ENCODE measurements at regions not wholly inside any gene's neighbourhood (a gene's known extent, or its start where the extent isn't known, plus 50 kb on each side); places are given as distances from the start of the nearest gene placed in this dataset.

DNA sequence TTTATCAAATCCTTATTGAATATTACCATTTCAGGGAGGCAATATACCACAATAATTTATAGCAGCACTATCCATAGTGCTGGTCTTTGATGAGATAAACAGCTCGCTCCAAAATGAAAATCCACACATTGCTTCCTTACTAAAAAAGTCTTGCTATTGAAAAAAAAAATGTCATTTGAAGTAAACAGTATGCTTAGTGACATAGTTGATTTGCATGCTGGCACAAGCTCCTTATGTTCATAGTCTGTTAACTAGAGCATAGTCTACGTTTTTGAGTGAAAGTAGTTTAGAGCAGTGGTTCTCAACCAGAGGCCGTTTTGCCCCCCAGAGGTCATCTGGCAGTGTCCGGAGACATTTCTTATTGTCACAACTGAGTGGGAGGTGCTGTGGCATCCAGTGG lies 249.4 kb upstream of the PDZRN3 start:
- no peaks in the 10 kb centered on the region for H3K9me3 ChIP-seq (ENCODE audit: control insufficient read depth in 3 of 3, low read length in 3 of 3)
- no peak overlapping the region for H3K4me3 ChIP-seq (ENCODE audit: low read length in 3 of 3)
- no peaks in the 10 kb centered on the region for H3K36me3 ChIP-seq (ENCODE audit: control insufficient read depth in 3 of 3, insufficient read depth in 3 of 3, low read length in 3 of 3)
- no peaks in the 10 kb centered on the region for H3K4me1 ChIP-seq (ENCODE audit: control insufficient read depth in 3 of 3, insufficient read depth in 3 of 3, low read length in 3 of 3)
- no peak overlapping the region for H3K9ac ChIP-seq (ENCODE audit: low read depth in 1 of 3, low read length in 3 of 3)
- H3K27ac ChIP-seq (ENCODE audit: low read depth, low read length) = no peak overlapping the region
- H3K27me3 ChIP-seq (ENCODE audit: control insufficient read depth in 3 of 3, insufficient read depth in 3 of 3, low read length in 3 of 3) = no peaks in the 10 kb centered on the region

- H3K4me1 ChIP-seq (ENCODE audit: control insufficient read depth in 3 of 3, insufficient read depth in 3 of 3, low read length in 3 of 3) = no peaks in the 10 kb centered on the region
- H3K27me3 ChIP-seq (ENCODE audit: control insufficient read depth in 3 of 3, insufficient read depth in 3 of 3, low read length in 3 of 3) = no peaks in the 10 kb centered on the region
- H3K4me3 ChIP-seq (ENCODE audit: low read length in 3 of 3) = no peak overlapping the region
- H3K27ac ChIP-seq (ENCODE audit: low read depth, low read length) = no peak overlapping the region
- no peaks in the 10 kb centered on the region for H3K9me3 ChIP-seq (ENCODE audit: control insufficient read depth in 3 of 3, low read length in 3 of 3)
- no peak overlapping the region for H3K9ac ChIP-seq (ENCODE audit: low read depth in 1 of 3, low read length in 3 of 3)
- H3K36me3 ChIP-seq (ENCODE audit: control insufficient read depth in 3 of 3, insufficient read depth in 3 of 3, low read length in 3 of 3) = no peaks in the 10 kb centered on the region
Measured at GRCh38 chr3:73868688-73869315, 244.1 kb upstream of the PDZRN3 start.

DNA sequence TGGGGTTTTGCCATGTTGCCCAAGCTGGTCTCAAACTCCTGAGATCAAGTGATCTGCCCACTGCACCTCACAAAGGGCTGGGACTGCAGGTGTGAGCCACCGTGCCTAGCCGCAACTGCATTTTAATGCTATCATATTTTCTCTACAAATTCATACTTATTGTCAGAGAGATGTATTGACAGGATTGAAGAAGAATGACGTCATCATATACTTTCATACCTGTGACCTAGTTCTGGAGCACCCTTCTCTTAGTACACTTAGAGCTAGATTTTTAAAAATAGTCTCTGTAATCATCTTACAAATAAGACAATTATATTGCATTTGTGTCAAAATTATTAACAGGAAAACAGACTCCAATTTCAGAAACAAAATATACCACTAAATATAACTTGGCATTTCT lies 242.8 kb upstream of the PDZRN3 start:
- no peaks in the 10 kb centered on the region for H3K36me3 ChIP-seq (ENCODE audit: control insufficient read depth in 3 of 3, insufficient read depth in 3 of 3, low read length in 3 of 3)
- no peak overlapping the region for H3K27ac ChIP-seq (ENCODE audit: low read depth, low read length)
- no peaks in the 10 kb centered on the region for H3K4me1 ChIP-seq (ENCODE audit: control insufficient read depth in 3 of 3, insufficient read depth in 3 of 3, low read length in 3 of 3)
- H3K4me3 ChIP-seq (ENCODE audit: low read length in 3 of 3) = no peak overlapping the region
- H3K27me3 ChIP-seq (ENCODE audit: control insufficient read depth in 3 of 3, insufficient read depth in 3 of 3, low read length in 3 of 3) = no peaks in the 10 kb centered on the region
- no peaks in the 10 kb centered on the region for H3K9me3 ChIP-seq (ENCODE audit: control insufficient read depth in 3 of 3, low read length in 3 of 3)
- H3K9ac ChIP-seq (ENCODE audit: low read depth in 1 of 3, low read length in 3 of 3) = no peak overlapping the region

DNA sequence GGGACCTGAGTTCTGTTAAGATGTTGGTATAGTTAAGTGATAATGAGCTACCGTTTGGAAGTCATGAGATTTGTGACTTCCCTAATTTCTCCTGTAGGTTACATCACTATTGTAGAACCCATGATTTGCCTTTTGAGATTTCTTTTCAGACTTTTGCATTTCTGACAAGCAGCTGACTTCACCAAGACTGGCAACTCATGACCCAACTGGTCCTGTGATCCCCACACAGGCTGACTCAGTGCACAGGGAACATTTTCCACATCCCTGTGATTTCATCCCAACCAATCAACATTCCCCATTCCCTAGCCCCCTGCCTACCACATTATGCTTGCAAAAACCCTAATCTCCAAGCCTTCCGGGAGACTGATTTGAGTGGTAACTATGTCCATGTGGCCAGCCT lies 242.1 kb upstream of the PDZRN3 start:
- Histone ChIP-seq H3K36me3 (ENCODE audit: control insufficient read depth in 3 of 3, insufficient read depth in 3 of 3, low read length in 3 of 3) (no peaks in the 10 kb centered on the region), H3K4me1 (ENCODE audit: control insufficient read depth in 3 of 3, insufficient read depth in 3 of 3, low read length in 3 of 3) (no peaks in the 10 kb centered on the region), H3K9me3 (ENCODE audit: control insufficient read depth in 3 of 3, low read length in 3 of 3) (no peaks in the 10 kb centered on the region), H3K4me3 (ENCODE audit: low read length in 3 of 3) (no peak overlapping the region), H3K27ac (ENCODE audit: low read depth, low read length) (no peak overlapping the region), H3K9ac (ENCODE audit: low read depth in 1 of 3, low read length in 3 of 3) (no peak overlapping the region), H3K27me3 (ENCODE audit: control insufficient read depth in 3 of 3, insufficient read depth in 3 of 3, low read length in 3 of 3) (no peaks in the 10 kb centered on the region)

DNA sequence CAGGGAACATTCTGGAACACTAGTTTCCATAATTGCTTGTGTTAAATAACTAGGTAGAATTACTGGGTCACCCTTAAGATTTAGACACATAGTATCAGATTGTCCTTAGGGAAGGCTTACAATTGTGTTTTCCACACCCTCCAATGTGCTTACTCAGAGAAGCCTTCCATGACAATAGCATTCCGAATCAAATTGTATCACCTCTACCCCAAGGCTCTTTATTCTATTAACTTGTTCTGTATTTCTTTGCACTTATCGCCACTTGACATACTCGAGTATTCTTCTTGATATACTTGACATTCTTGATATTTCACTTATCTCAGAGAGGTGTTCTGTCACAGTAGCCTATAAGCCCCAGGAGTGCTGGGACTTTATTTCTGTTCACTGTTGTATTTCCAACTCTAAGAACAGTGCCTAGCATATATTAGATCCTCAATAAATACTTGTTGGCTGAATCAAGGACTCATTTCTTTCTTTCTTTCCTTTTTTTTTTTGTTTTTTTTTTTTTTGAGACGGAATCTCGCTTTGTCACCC lies 238.9 kb upstream of the PDZRN3 start:
- Histone ChIP-seq H3K36me3 (ENCODE audit: control insufficient read depth in 3 of 3, insufficient read depth in 3 of 3, low read length in 3 of 3) (no peaks in the 10 kb centered on the region), H3K9ac (ENCODE audit: low read depth in 1 of 3, low read length in 3 of 3) (no peak overlapping the region), H3K4me3 (ENCODE audit: low read length in 3 of 3) (no peak overlapping the region), H3K27me3 (ENCODE audit: control insufficient read depth in 3 of 3, insufficient read depth in 3 of 3, low read length in 3 of 3) (no peaks in the 10 kb centered on the region), H3K9me3 (ENCODE audit: control insufficient read depth in 3 of 3, low read length in 3 of 3) (no peaks in the 10 kb centered on the region), H3K4me1 (ENCODE audit: control insufficient read depth in 3 of 3, insufficient read depth in 3 of 3, low read length in 3 of 3) (no peaks in the 10 kb centered on the region), H3K27ac (ENCODE audit: low read depth, low read length) (no peak overlapping the region)

DNA sequence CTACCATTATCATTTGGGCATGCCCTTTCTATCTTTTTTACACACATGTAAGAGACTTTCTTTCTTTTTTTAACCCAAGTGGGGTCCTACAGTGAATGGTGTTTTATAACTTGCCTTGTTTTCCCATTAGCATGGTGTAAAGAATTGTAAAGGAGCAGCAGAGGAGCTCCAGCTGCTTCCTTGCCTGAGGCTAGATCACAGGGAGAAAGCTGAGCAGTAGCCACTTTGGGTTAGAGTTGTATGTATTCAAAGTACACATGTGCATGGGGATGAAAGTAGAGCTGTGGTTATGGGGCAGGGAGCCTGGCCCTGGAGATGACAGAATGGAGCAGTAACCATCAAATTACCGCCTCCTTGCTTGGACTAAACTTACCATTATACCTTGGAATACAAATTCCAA lies 231.1 kb upstream of the PDZRN3 start:
- H3K27me3 ChIP-seq (ENCODE audit: control insufficient read depth in 3 of 3, insufficient read depth in 3 of 3, low read length in 3 of 3) = no peaks in the 10 kb centered on the region
- H3K9ac ChIP-seq (ENCODE audit: low read depth in 1 of 3, low read length in 3 of 3) = no peak overlapping the region
- no peak overlapping the region for H3K27ac ChIP-seq (ENCODE audit: low read depth, low read length)
- no peaks in the 10 kb centered on the region for H3K4me1 ChIP-seq (ENCODE audit: control insufficient read depth in 3 of 3, insufficient read depth in 3 of 3, low read length in 3 of 3)
- no peak overlapping the region for H3K4me3 ChIP-seq (ENCODE audit: low read length in 3 of 3)
- H3K36me3 ChIP-seq (ENCODE audit: control insufficient read depth in 3 of 3, insufficient read depth in 3 of 3, low read length in 3 of 3) = no peaks in the 10 kb centered on the region
- no peaks in the 10 kb centered on the region for H3K9me3 ChIP-seq (ENCODE audit: control insufficient read depth in 3 of 3, low read length in 3 of 3)

DNA sequence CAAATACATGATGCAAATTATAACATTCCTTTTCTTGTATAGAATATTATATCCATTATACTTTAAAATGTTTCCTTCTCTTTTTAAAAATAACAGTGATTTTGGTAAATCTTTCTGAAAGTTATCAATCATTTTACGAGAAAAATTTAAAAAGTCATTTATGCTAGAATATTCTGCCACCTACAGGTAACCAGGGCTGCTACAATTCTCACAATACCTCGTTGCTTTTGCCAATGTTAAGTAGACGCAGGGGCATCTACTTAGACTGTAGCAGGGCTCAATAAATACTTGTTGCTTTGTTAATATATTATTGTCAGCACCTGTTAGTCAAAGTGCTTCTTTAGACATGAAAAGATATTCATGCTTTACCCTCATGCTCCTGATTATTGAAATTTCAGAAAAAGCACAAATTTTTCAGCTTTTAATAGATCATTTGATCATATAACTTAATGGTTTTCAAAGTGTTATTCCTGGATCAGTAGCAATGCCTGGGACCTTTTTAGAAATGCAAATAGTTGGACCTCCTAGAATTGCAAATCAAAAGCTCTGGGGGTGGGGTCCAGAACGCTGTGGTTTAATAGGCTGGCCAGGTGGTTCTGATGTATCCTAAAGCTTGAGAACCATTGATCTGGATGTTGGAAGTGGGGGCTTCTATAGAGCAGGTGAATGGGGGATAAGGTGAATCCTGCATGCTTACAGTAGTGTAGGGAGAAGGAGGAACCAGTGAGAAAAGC lies 223.6 kb upstream of the PDZRN3 start:
- Histone ChIP-seq H3K27me3 (ENCODE audit: control insufficient read depth in 3 of 3, insufficient read depth in 3 of 3, low read length in 3 of 3) (no peaks in the 10 kb centered on the region), H3K36me3 (ENCODE audit: control insufficient read depth in 3 of 3, insufficient read depth in 3 of 3, low read length in 3 of 3) (no peaks in the 10 kb centered on the region), H3K4me1 (ENCODE audit: control insufficient read depth in 3 of 3, insufficient read depth in 3 of 3, low read length in 3 of 3) (no peaks in the 10 kb centered on the region), H3K9ac (ENCODE audit: low read depth in 1 of 3, low read length in 3 of 3) (no peak overlapping the region), H3K27ac (ENCODE audit: low read depth, low read length) (no peak overlapping the region), H3K4me3 (ENCODE audit: low read length in 3 of 3) (no peak overlapping the region), H3K9me3 (ENCODE audit: control insufficient read depth in 3 of 3, low read length in 3 of 3) (no peaks in the 10 kb centered on the region)

- Histone ChIP-seq H3K9me3 (ENCODE audit: control insufficient read depth in 3 of 3, low read length in 3 of 3) (no peaks in the 10 kb centered on the region), H3K4me3 (ENCODE audit: low read length in 3 of 3) (no peak overlapping the region), H3K27me3 (ENCODE audit: control insufficient read depth in 3 of 3, insufficient read depth in 3 of 3, low read length in 3 of 3) (no peaks in the 10 kb centered on the region), H3K36me3 (ENCODE audit: control insufficient read depth in 3 of 3, insufficient read depth in 3 of 3, low read length in 3 of 3) (no peaks in the 10 kb centered on the region), H3K4me1 (ENCODE audit: control insufficient read depth in 3 of 3, insufficient read depth in 3 of 3, low read length in 3 of 3) (no peaks in the 10 kb centered on the region), H3K27ac (ENCODE audit: low read depth, low read length) (no peak overlapping the region), H3K9ac (ENCODE audit: low read depth in 1 of 3, low read length in 3 of 3) (no peak overlapping the region)
Measured at GRCh38 chr3:73846951-73847350, 222.2 kb upstream of the PDZRN3 start.

- Histone ChIP-seq H3K27me3 (ENCODE audit: control insufficient read depth in 3 of 3, insufficient read depth in 3 of 3, low read length in 3 of 3) (no peaks in the 10 kb centered on the region), H3K4me1 (ENCODE audit: control insufficient read depth in 3 of 3, insufficient read depth in 3 of 3, low read length in 3 of 3) (no peaks in the 10 kb centered on the region), H3K9me3 (ENCODE audit: control insufficient read depth in 3 of 3, low read length in 3 of 3) (peaks cover 0 to 6% (median 0%) of the 10 kb centered on the region in 3 donors), H3K9ac (ENCODE audit: low read depth in 1 of 3, low read length in 3 of 3) (no peak overlapping the region), H3K27ac (ENCODE audit: low read depth, low read length) (no peak overlapping the region), H3K4me3 (ENCODE audit: low read length in 3 of 3) (no peak overlapping the region), H3K36me3 (ENCODE audit: control insufficient read depth in 3 of 3, insufficient read depth in 3 of 3, low read length in 3 of 3) (no peaks in the 10 kb centered on the region)
Measured at GRCh38 chr3:73839032-73839431, 214.3 kb upstream of the PDZRN3 start.

GRCh38 chr3:73835945-73836344 lies 211.2 kb upstream of the PDZRN3 start:
- H3K9ac ChIP-seq (ENCODE audit: low read depth in 1 of 3, low read length in 3 of 3) = no peak overlapping the region
- peaks cover 0 to 6% (median 0%) of the 10 kb centered on the region in 3 donors for H3K9me3 ChIP-seq (ENCODE audit: control insufficient read depth in 3 of 3, low read length in 3 of 3)
- no peak overlapping the region for H3K4me3 ChIP-seq (ENCODE audit: low read length in 3 of 3)
- no peaks in the 10 kb centered on the region for H3K4me1 ChIP-seq (ENCODE audit: control insufficient read depth in 3 of 3, insufficient read depth in 3 of 3, low read length in 3 of 3)
- no peaks in the 10 kb centered on the region for H3K36me3 ChIP-seq (ENCODE audit: control insufficient read depth in 3 of 3, insufficient read depth in 3 of 3, low read length in 3 of 3)
- no peaks in the 10 kb centered on the region for H3K27me3 ChIP-seq (ENCODE audit: control insufficient read depth in 3 of 3, insufficient read depth in 3 of 3, low read length in 3 of 3)
- no peak overlapping the region for H3K27ac ChIP-seq (ENCODE audit: low read depth, low read length)

All from skeletal muscle tissue (tissue), 3 donors.